ENCODE measurements at regions not wholly inside any gene's neighbourhood (a gene's known extent, or its start where the extent isn't known, plus 50 kb on each side); places are given as distances from the start of the nearest gene placed in this dataset.
"Not testable (repeated sequence)": the region's sequence is repeated elsewhere in the genome, so short reads cannot be mapped to it uniquely, and the experiment has no call there.

DNA sequence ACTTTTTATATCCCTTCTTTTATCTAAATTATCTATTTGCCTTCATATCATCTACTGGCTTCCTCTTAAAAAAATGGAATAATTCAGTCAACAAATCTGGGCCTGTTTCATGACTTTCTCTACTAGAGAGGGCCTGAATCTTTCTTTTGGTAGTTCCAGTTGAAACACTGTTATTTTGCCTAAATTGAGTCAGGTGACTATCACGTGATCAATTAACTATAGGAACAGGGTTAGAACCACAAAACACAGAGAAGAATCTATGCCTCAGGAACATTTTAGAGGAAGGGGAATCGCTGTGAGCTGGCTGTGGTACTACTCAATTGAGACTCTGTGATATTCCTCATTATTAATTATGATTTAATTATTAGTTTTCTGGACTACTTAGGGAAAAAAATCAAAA is 736.7 kb upstream of the PITX2 start:
- TF ChIP-seq, protein P1, sequence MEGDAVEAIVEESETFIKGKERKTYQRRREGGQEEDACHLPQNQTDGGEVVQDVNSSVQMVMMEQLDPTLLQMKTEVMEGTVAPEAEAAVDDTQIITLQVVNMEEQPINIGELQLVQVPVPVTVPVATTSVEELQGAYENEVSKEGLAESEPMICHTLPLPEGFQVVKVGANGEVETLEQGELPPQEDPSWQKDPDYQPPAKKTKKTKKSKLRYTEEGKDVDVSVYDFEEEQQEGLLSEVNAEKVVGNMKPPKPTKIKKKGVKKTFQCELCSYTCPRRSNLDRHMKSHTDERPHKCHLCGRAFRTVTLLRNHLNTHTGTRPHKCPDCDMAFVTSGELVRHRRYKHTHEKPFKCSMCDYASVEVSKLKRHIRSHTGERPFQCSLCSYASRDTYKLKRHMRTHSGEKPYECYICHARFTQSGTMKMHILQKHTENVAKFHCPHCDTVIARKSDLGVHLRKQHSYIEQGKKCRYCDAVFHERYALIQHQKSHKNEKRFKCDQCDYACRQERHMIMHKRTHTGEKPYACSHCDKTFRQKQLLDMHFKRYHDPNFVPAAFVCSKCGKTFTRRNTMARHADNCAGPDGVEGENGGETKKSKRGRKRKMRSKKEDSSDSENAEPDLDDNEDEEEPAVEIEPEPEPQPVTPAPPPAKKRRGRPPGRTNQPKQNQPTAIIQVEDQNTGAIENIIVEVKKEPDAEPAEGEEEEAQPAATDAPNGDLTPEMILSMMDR (IDR thresholded peaks at IDR 0.05): no peak
- no peak for TF ChIP-seq ZFX (IDR thresholded peaks at IDR 0.05; ENCODE audit: borderline replicate concordance)
- H3K27ac ChIP-seq: no peak overlapping the region

GRCh38 chr4:111360906-111361305 is 738.0 kb upstream of the PITX2 start:
- TF ChIP-seq ZFX (IDR thresholded peaks at IDR 0.05; ENCODE audit: borderline replicate concordance): no peak
- TF ChIP-seq, protein P1 (IDR thresholded peaks at IDR 0.05): no peak
- no peak overlapping the region for H3K27ac ChIP-seq

GRCh38 chr4:111362941-111363361 is 740.1 kb upstream of the PITX2 start:
- TF ChIP-seq ZFX (IDR thresholded peaks at IDR 0.05; ENCODE audit: borderline replicate concordance): no peak
- TF ChIP-seq, protein P1 (IDR thresholded peaks at IDR 0.05): no peak
- H3K27ac ChIP-seq: no peak overlapping the region

- not testable (repeated sequence) for H3K27ac ChIP-seq
These were observed 755.0 kb upstream of the PITX2 start for GRCh38 chr4:111377880-111378279.

GRCh38 chr4:111388561-111388960 is 756.7 kb upstream of the FAM241A start:
- TF ChIP-seq ZFX (IDR thresholded peaks at IDR 0.05; ENCODE audit: borderline replicate concordance): no peak
- TF ChIP-seq, protein P1 (IDR thresholded peaks at IDR 0.05): no peak
- H3K27ac ChIP-seq: no peak overlapping the region

- H3K27ac ChIP-seq: no peak overlapping the region
- TF ChIP-seq, protein P1 (IDR thresholded peaks at IDR 0.05): no peak
- TF ChIP-seq ZFX (IDR thresholded peaks at IDR 0.05; ENCODE audit: borderline replicate concordance): no peak
These were observed 753.4 kb upstream of the FAM241A start for GRCh38 chr4:111391829-111392228.

DNA sequence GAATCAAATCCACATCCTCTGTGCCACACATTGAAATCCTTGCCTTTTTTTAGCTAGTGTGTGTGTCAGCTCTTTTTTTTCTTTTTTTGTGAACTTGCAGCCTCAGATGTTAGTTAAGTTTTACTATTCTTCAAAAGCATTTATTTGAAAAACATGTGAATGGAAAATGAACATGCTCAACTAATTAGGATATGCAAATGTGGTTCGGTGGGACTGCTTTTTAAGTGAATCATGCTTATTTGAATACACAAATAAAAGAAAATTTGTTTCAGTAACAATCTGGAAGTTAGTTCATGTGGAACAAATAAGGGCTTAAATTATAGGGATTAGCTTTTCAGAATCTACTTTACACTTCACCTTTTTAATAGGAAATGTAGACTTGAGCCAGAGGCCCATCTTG is 751.5 kb upstream of the FAM241A start:
- H3K27ac ChIP-seq: no peak overlapping the region
- TF ChIP-seq, protein P1 (IDR thresholded peaks at IDR 0.05): no peak
- TF ChIP-seq ZFX (IDR thresholded peaks at IDR 0.05; ENCODE audit: borderline replicate concordance): no peak

DNA sequence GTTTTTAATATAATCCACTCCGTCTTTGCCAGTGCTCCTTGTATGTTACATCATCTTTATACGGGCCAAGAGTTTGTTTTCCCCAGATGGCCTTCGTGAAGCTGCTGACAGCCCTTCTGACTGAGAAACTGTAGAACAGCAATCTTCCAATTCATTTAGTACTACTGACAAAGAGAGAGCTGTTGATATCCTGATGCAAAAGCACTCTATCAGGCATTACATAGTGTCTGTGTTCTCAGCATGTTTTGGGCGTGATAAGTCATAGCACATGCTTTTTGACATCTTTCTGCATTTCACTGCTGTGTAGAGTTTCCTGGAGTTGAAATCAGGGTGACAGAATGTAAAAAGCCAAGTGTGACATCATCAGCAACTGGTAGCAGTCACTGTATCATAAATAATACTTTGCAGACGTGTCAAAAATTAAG is 746.3 kb upstream of the FAM241A start:
- no peak overlapping the region for H3K27ac ChIP-seq
- TF ChIP-seq ZFX (IDR thresholded peaks at IDR 0.05; ENCODE audit: borderline replicate concordance): no peak
- TF ChIP-seq, protein P1 (IDR thresholded peaks at IDR 0.05): no peak
